ENCODE measurements at regions not wholly inside any gene's neighbourhood (a gene's known extent, or its start where the extent isn't known, plus 50 kb on each side); places are given as distances from the start of the nearest gene placed in this dataset.

GRCh38 chrX:13179100-13179499, 134.7 kb upstream of the FAM9C start:
- Histone ChIP-seq H2AFZ (ENCODE audit: insufficient read depth, low read depth, low read length, poor library complexity, severe bottlenecking) (no peak overlapping the region), H3K4me3 (ENCODE audit: control extremely low read depth in 1 of 5, extremely low read depth in 1 of 5, insufficient read depth in 1 of 5, low read depth in 2 of 5, low read length in 4 of 5) (no peak overlapping the region), H3K4me1 (ENCODE audit: control insufficient read depth in 2 of 2, insufficient read depth in 2 of 2, low read length in 2 of 2) (no peaks in the 10 kb centered on the region), H3K27ac (ENCODE audit: low read length in 2 of 2) (no peak overlapping the region), H4K20me1 (ENCODE audit: control insufficient read depth, insufficient read depth, low read length, poor library complexity, severe bottlenecking) (no peaks in the 10 kb centered on the region), H3K9ac (ENCODE audit: low read length) (no peak overlapping the region), H3K9me3 (ENCODE audit: control extremely low read depth in 1 of 3, control insufficient read depth in 2 of 3, insufficient read depth in 1 of 3, low read length in 2 of 3) (no peaks in the 10 kb centered on the region), H3K4me2 (replicated peaks; ENCODE audit: low read depth, low read length, poor library complexity, severe bottlenecking) (no peak overlapping the region), H3K36me3 (replicated peaks in 1 of 2; ENCODE audit: control extremely low read depth in 1 of 2, control insufficient read depth in 1 of 2, extremely low read depth in 1 of 2, insufficient read depth in 2 of 2, low read length in 1 of 2) (no peaks in the 10 kb centered on the region), H3K27me3 (replicated peaks in 1 of 4; ENCODE audit: control extremely low read depth in 1 of 4, control insufficient read depth in 3 of 4, insufficient read depth in 4 of 4, low read length in 3 of 4) (peaks cover 0 to 10% (median 0%) of the 10 kb centered on the region in 4 experiments), H3K79me2 (ENCODE audit: control insufficient read depth, insufficient read depth, low read length) (no peaks in the 10 kb centered on the region)
- CTCF ChIA-PET = no interaction called here
- intact Hi-C loops (cut with micrococcal nuclease) = no loop called here
- DNase-seq = no peak
- ATAC-seq (ENCODE audit: low read depth) = no peak
- H3K4me3 Mint-ChIP-seq = no peak overlapping the region
- H3K27ac Mint-ChIP-seq = no peak overlapping the region
- H3K27me3 Mint-ChIP-seq = no peaks in the 10 kb centered on the region
- H3K4me1 Mint-ChIP-seq = no peaks in the 10 kb centered on the region
- peaks cover 2% of the 10 kb centered on the region for H3K9me3 Mint-ChIP-seq (ENCODE audit: insufficient read depth)
- POLR2A ChIA-PET = no interaction called here
- TF ChIP-seq CTCF (IDR thresholded peaks at IDR 0.05) (no peak), EZH2 (IDR thresholded peaks at IDR 0.05; ENCODE audit: borderline replicate concordance, insufficient read depth, low read depth, low read length, poor library complexity, severe bottlenecking) (no peak)
- WGBS (ENCODE audit: insufficient coverage) = no CpG with 5 or more reads among the region's 2 CpGs

GRCh38 chrX:13177921-13178566, 133.6 kb upstream of the FAM9C start:
- H2AFZ ChIP-seq (ENCODE audit: insufficient read depth, low read depth, low read length, poor library complexity, severe bottlenecking) = no peak overlapping the region
- peaks cover 0 to 10% (median 0%) of the 10 kb centered on the region in 4 experiments for H3K27me3 ChIP-seq (replicated peaks in 1 of 4; ENCODE audit: control extremely low read depth in 1 of 4, control insufficient read depth in 3 of 4, insufficient read depth in 4 of 4, low read length in 3 of 4)
- H3K36me3 ChIP-seq (replicated peaks in 1 of 2; ENCODE audit: control extremely low read depth in 1 of 2, control insufficient read depth in 1 of 2, extremely low read depth in 1 of 2, insufficient read depth in 2 of 2, low read length in 1 of 2) = no peaks in the 10 kb centered on the region
- H3K9ac ChIP-seq (ENCODE audit: low read length) = no peak overlapping the region
- no peaks in the 10 kb centered on the region for H3K4me1 Mint-ChIP-seq
- CTCF ChIA-PET = interaction anchor here (0.5 kb wide), 1 partner anchor 305 kb away, joined by 3 read pairs; no protein-coding TSS in a partner anchor
- no peak for DNase-seq
- TF ChIP-seq CTCF (IDR thresholded peaks at IDR 0.05) = no peak
- TF ChIP-seq EZH2 (IDR thresholded peaks at IDR 0.05; ENCODE audit: borderline replicate concordance, insufficient read depth, low read depth, low read length, poor library complexity, severe bottlenecking) = no peak
- no peaks in the 10 kb centered on the region for H3K9me3 Mint-ChIP-seq (ENCODE audit: insufficient read depth)
- no peaks in the 10 kb centered on the region for H3K27me3 Mint-ChIP-seq
- H3K4me3 ChIP-seq (ENCODE audit: control extremely low read depth in 1 of 5, extremely low read depth in 1 of 5, insufficient read depth in 1 of 5, low read depth in 2 of 5, low read length in 4 of 5) = no peak overlapping the region
- intact Hi-C loops (cut with micrococcal nuclease) = no loop called here
- ATAC-seq (ENCODE audit: low read depth) = no peak
- no peak overlapping the region for H3K27ac Mint-ChIP-seq
- no peak overlapping the region for H3K4me3 Mint-ChIP-seq
- H3K9me3 ChIP-seq (ENCODE audit: control extremely low read depth in 1 of 3, control insufficient read depth in 2 of 3, insufficient read depth in 1 of 3, low read length in 2 of 3) = no peaks in the 10 kb centered on the region
- H3K4me1 ChIP-seq (ENCODE audit: control insufficient read depth in 2 of 2, insufficient read depth in 2 of 2, low read length in 2 of 2) = no peaks in the 10 kb centered on the region
- H3K27ac ChIP-seq (ENCODE audit: low read length in 2 of 2) = no peak overlapping the region
- no peaks in the 10 kb centered on the region for H4K20me1 ChIP-seq (ENCODE audit: control insufficient read depth, insufficient read depth, low read length, poor library complexity, severe bottlenecking)
- no peak overlapping the region for H3K4me2 ChIP-seq (replicated peaks; ENCODE audit: low read depth, low read length, poor library complexity, severe bottlenecking)
- POLR2A ChIA-PET = no interaction called here
- no CpG with 5 or more reads among the region's 6 CpGs for WGBS (ENCODE audit: insufficient coverage)
- H3K79me2 ChIP-seq (ENCODE audit: control insufficient read depth, insufficient read depth, low read length) = no peaks in the 10 kb centered on the region

Data from B cell (primary cell).